ENCODE measurements at regions not wholly inside any gene's neighbourhood (a gene's known extent, or its start where the extent isn't known, plus 50 kb on each side); places are given as distances from the start of the nearest gene placed in this dataset.
"Not testable (repeated sequence)": the region's sequence is repeated elsewhere in the genome, so short reads cannot be mapped to it uniquely, and the experiment has no call there.

GRCh38 chr1:76687307-76688175, 179.7 kb upstream of the ST6GALNAC5 start:
- H3K27me3 Mint-ChIP-seq, result no peaks in the 10 kb centered on the region
- ATAC-seq (no peak), DNase-seq (no peak)
- H3K4me1 Mint-ChIP-seq, result no peaks in the 10 kb centered on the region
- H3K9me3 Mint-ChIP-seq, result no peaks in the 10 kb centered on the region
- H3K27ac Mint-ChIP-seq, result peak overlapping the region in 1 of 2 donors; percentile 47
- H3K4me3 Mint-ChIP-seq, result no peak overlapping the region

GRCh38 chr1:76690766-76691165, 176.5 kb upstream of the ST6GALNAC5 start:
- no peak overlapping the region for H3K4me3 Mint-ChIP-seq
- peaks cover 6 to 13% of the 10 kb centered on the region in 2 donors for H3K9me3 Mint-ChIP-seq
- no peak overlapping the region for H3K27ac Mint-ChIP-seq
- ATAC-seq (no peak), DNase-seq (no peak)
- no peaks in the 10 kb centered on the region for H3K4me1 Mint-ChIP-seq
- H3K27me3 Mint-ChIP-seq, result peaks cover 6% of the 10 kb centered on the region

GRCh38 chr1:76695535-76695934, 171.7 kb upstream of the ST6GALNAC5 start:
- no peak for ATAC-seq
- Mint-ChIP-seq H3K4me1 (no peaks in the 10 kb centered on the region), H3K27ac (no peak overlapping the region), H3K27me3 (peaks cover 8% of the 10 kb centered on the region), H3K9me3 (peaks cover 7 to 13% of the 10 kb centered on the region in 2 donors), H3K4me3 (no peak overlapping the region)
- DNase-seq, result no peak

DNA sequence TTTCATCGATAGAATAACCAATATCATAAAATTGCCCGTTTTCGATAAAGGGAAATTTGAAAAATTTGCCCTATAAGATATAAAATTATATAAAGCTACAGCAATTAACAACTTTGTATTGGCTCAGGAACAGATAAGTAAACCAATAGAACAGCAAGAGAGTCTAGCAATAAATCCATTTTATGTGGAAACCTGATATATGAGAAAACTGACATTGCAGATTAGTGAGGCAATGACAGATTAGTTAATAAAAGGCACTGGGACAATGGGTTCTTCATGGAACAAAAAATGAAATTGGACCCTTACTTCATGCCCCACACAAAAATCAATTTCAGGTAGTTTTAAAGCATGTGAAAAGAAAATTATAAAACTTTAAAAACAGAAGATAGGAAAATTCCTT, 169.9 kb upstream of the ST6GALNAC5 start:
- no peak for ATAC-seq

DNA sequence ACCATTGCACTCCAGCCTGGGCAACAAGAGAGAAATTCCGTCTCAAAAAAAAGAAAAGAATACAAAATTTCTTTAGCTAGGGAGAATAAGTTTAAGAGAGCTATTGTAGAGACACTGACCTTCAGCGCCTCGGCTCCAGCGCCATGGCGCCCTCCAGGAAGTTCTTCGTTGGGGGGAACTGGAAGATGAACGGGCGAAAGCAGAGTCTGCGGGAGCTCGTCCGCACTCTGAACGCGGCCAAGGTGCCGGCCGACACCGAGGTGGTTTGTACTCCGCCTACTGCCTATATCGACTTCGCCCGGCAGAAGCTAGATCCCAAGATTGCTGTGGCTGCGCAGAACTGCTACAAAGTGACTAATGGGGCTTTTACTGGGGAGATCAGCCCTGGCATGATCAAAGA, 167.6 kb upstream of the ST6GALNAC5 start:
- DNase-seq, H3K9me3 Mint-ChIP-seq, H3K4me3 Mint-ChIP-seq, H3K27me3 Mint-ChIP-seq, ATAC-seq, H3K4me1 Mint-ChIP-seq: not testable (repeated sequence)
- H3K27ac Mint-ChIP-seq, result peak overlapping the region in 1 of 2 donors; percentile 34

More for the DNA sequence above, 169.9 kb upstream of the ST6GALNAC5 start:
- H3K27me3 Mint-ChIP-seq, result peaks cover 8% of the 10 kb centered on the region
- H3K4me1 Mint-ChIP-seq, result no peaks in the 10 kb centered on the region
- H3K4me3 Mint-ChIP-seq, result no peak overlapping the region
- H3K27ac Mint-ChIP-seq, result no peak overlapping the region
- H3K9me3 Mint-ChIP-seq, result peaks cover 7 to 13% of the 10 kb centered on the region in 2 donors
- DNase-seq, result no peak

- not testable (repeated sequence) for ATAC-seq, H3K4me1 Mint-ChIP-seq, H3K9me3 Mint-ChIP-seq, H3K4me3 Mint-ChIP-seq, DNase-seq, H3K27me3 Mint-ChIP-seq
- H3K27ac Mint-ChIP-seq, result peak overlapping the region; percentile 34 to 91
Measured at GRCh38 chr1:76700200-76700599, 167.1 kb upstream of the ST6GALNAC5 start.

- ATAC-seq, result no peak
- Mint-ChIP-seq H3K9me3 (no peaks in the 10 kb centered on the region), H3K27me3 (peaks cover 9% of the 10 kb centered on the region), H3K4me1 (no peaks in the 10 kb centered on the region), H3K27ac (no peak overlapping the region), H3K4me3 (no peak overlapping the region)
- DNase-seq, result no peak
Measured at GRCh38 chr1:76705560-76705959, 161.7 kb upstream of the ST6GALNAC5 start.

DNA sequence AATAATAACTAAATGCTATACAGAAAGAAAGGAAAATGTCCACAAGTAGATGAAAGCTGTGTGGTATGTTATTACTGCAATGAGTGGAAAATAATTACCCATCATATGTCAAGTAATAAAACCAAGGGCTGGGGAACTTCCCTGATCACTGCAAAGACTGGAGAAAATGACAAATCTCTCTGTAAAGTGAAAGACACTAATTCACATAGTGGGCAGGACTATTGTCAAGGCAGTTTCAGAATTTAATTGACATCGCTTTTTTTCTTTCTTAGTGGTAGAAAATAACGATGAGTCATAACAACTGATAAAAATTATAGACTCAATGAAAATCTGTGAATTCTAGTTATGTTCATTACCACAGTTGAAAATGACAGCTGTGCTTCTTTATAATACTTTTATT, 153.7 kb upstream of the ST6GALNAC5 start:
- Mint-ChIP-seq H3K27ac (no peak overlapping the region), H3K27me3 (peaks cover 17% of the 10 kb centered on the region), H3K4me1 (no peaks in the 10 kb centered on the region), H3K4me3 (no peak overlapping the region), H3K9me3 (no peaks in the 10 kb centered on the region)
- ATAC-seq, result peak; percentile 94
- DNase-seq, result peak in 1 of 2 donors; percentile 14

DNA sequence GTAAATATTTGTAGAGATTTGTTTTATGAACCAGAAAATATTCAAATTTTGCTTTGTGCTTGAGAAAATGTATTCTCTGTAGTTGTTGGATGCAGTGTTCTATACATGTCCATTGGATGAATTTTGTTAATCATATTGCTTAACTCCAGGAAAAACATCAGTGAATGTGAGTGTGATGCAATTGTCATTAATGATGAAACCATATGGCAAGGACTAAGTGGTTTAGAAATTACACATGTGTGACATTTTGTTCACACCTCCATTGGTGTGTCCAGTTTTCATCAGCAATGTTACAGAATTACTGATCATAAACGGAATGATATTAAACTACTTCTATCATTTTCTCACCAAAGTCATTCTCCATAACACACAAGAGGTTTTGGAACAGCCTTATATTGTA, 151.8 kb upstream of the ST6GALNAC5 start:
- H3K4me1 Mint-ChIP-seq, result no peaks in the 10 kb centered on the region
- DNase-seq (no peak), ATAC-seq (no peak)
- no peak overlapping the region for H3K4me3 Mint-ChIP-seq
- H3K27me3 Mint-ChIP-seq, result peaks cover 9% of the 10 kb centered on the region
- no peaks in the 10 kb centered on the region for H3K9me3 Mint-ChIP-seq
- peak overlapping the region in 1 of 2 donors; percentile 57 for H3K27ac Mint-ChIP-seq

DNA sequence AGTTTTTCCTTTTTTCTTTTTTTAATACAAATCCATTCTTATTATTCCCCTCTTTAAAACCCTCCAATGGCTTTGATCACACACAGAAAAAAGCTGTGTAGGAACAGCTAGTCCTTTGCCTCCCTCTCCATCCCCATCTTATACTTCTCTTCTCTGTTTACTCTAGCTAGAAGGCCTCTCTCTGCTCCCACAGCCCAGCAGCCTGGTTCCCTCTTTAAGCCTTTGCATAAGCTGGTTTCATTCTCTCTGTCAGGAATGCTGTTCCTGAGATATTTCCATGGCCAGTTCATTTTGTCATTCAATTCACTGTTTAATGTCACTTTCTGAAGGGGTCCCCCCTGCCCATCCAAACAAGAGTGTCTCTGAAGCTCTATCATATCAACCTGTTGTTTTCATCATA, 143.3 kb upstream of the ST6GALNAC5 start:
- no peak for ATAC-seq

DNA sequence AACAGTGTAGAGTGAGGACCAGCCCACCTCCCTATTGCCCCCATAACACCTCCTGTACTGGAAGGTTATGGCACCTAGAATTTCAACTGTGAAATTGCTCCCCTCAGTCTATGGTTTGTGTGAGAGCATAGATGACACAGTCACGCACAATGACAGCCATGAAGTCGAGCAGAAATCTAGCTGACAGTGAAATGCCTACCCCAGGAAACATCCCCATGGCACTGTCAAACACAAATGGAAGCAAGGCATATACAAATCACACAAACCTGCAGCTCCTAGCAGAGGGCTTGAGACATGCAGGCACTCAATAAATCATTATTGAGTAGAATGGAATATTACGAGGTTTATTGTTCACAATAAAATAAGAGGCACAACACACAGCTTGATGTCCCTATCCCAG, 142.5 kb upstream of the ST6GALNAC5 start:
- Mint-ChIP-seq H3K27me3 (no peaks in the 10 kb centered on the region), H3K27ac (no peak overlapping the region), H3K4me1 (no peaks in the 10 kb centered on the region), H3K9me3 (no peaks in the 10 kb centered on the region), H3K4me3 (no peak overlapping the region)
- ATAC-seq (no peak), DNase-seq (no peak)

More for the DNA sequence above, 143.3 kb upstream of the ST6GALNAC5 start:
- Mint-ChIP-seq H3K27ac (no peak overlapping the region), H3K9me3 (no peaks in the 10 kb centered on the region), H3K4me3 (no peak overlapping the region), H3K4me1 (no peaks in the 10 kb centered on the region), H3K27me3 (no peaks in the 10 kb centered on the region)
- DNase-seq, result no peak

GRCh38 chr1:76725864-76726619, 141.2 kb upstream of the ST6GALNAC5 start:
- DNase-seq (no peak), ATAC-seq (no peak)
- Mint-ChIP-seq H3K4me1 (no peaks in the 10 kb centered on the region), H3K4me3 (no peak overlapping the region), H3K9me3 (no peaks in the 10 kb centered on the region), H3K27me3 (no peaks in the 10 kb centered on the region), H3K27ac (no peak overlapping the region)

DNA sequence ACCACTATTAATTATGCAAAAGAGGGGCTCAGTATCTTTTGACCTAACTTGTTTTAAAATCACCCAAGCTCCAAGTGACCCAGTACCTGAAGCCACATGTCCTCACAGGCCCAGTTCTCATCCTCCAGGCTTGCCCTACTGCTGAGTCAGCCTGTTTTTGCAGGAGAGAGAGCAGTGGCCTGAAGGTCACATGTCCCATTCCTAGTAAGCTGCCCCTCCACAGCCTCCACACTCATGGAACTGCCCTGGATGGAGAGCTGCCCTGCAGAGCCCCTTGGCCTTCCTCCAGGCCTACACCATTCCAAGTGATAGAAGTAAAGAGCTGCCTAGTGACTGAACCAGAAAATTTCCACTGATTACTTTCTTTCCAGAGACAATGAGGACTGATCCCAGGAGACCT, 139.8 kb upstream of the ST6GALNAC5 start:
- Mint-ChIP-seq H3K4me3 (no peak overlapping the region), H3K9me3 (no peaks in the 10 kb centered on the region), H3K27me3 (no peaks in the 10 kb centered on the region), H3K4me1 (no peaks in the 10 kb centered on the region), H3K27ac (no peak overlapping the region)
- DNase-seq, result no peak
- ATAC-seq, result no peak

- H3K27me3 Mint-ChIP-seq, result no peaks in the 10 kb centered on the region
- no peaks in the 10 kb centered on the region for H3K4me1 Mint-ChIP-seq
- H3K9me3 Mint-ChIP-seq, result no peaks in the 10 kb centered on the region
- H3K4me3 Mint-ChIP-seq, result no peak overlapping the region
- no peak overlapping the region for H3K27ac Mint-ChIP-seq
- ATAC-seq (no peak), DNase-seq (no peak)
Measured at GRCh38 chr1:76729142-76729541, 138.1 kb upstream of the ST6GALNAC5 start.

- no peaks in the 10 kb centered on the region for H3K27me3 Mint-ChIP-seq
- H3K4me3 Mint-ChIP-seq, result no peak overlapping the region
- H3K27ac Mint-ChIP-seq, result no peak overlapping the region
- H3K4me1 Mint-ChIP-seq, result no peaks in the 10 kb centered on the region
- H3K9me3 Mint-ChIP-seq, result no peaks in the 10 kb centered on the region
- ATAC-seq (no peak), DNase-seq (no peak)
Measured at GRCh38 chr1:76730027-76730426, 137.3 kb upstream of the ST6GALNAC5 start.

DNA sequence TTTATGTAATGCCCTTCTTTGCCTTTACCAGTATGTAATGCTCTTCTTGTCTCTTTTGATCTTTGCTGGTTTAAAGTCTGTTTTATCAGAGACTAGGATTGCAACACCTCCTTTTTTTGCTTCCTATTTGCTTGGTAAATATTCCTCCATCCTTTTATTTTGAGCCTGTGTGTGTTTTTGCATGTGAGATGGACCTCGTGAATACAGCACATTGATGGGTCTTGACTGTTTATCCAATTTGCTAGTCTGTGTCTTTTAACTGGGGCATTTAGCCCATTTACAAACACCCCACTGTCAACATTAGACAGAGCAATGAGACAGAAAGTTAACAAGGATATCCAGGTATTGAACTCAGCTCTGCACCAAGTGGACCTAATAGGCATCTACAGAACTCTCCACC, 128.9 kb upstream of the ST6GALNAC5 start:
- not testable (repeated sequence) for ATAC-seq, H3K27ac Mint-ChIP-seq, H3K4me3 Mint-ChIP-seq, H3K4me1 Mint-ChIP-seq, DNase-seq
- Mint-ChIP-seq H3K9me3 (peaks cover 7 to 10% of the 10 kb centered on the region in 2 donors), H3K27me3 (peaks cover 35% of the 10 kb centered on the region)

All from stimulated activated naive CD8-positive, alpha-beta T cell treated with anti-CD3 and anti-CD28 coated beads, Interleukin-15, amount 100 ng/mL, for 72 hours (primary cell).